ENCODE measurements at regions not wholly inside any gene's neighbourhood (a gene's known extent, or its start where the extent isn't known, plus 50 kb on each side); places are given as distances from the start of the nearest gene placed in this dataset.

DNA sequence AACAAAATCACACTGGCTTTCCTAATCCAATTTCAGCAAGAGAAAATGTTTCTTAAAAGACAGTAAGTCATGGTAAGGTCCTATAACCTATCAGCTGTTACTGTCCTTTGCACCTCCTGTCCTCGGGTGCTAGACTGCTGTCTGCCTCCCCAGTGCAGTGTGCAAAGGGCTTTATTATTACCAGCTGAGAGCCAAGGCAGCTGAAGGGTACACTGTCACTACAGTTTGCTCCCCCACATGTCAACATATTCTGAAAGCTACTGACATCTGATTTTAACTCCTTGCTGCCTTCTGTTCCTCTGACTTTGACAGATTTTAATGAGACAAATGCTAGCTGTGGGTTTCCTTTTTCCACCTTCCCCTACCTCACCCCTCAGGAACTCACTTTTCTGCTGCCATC lies 389.4 kb upstream of the SLC24A2 start:
- DNase-seq (ENCODE audit: low spot score) (no peak), ATAC-seq (ENCODE audit: low FRiP score) (no peak)
- TF ChIP-seq, protein P1, sequence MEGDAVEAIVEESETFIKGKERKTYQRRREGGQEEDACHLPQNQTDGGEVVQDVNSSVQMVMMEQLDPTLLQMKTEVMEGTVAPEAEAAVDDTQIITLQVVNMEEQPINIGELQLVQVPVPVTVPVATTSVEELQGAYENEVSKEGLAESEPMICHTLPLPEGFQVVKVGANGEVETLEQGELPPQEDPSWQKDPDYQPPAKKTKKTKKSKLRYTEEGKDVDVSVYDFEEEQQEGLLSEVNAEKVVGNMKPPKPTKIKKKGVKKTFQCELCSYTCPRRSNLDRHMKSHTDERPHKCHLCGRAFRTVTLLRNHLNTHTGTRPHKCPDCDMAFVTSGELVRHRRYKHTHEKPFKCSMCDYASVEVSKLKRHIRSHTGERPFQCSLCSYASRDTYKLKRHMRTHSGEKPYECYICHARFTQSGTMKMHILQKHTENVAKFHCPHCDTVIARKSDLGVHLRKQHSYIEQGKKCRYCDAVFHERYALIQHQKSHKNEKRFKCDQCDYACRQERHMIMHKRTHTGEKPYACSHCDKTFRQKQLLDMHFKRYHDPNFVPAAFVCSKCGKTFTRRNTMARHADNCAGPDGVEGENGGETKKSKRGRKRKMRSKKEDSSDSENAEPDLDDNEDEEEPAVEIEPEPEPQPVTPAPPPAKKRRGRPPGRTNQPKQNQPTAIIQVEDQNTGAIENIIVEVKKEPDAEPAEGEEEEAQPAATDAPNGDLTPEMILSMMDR (IDR thresholded peaks at IDR 0.05): no peak

GRCh38 chr9:20170122-20170521 lies 381.3 kb upstream of the SLC24A2 start:
- no peak for ATAC-seq (ENCODE audit: low FRiP score)
- TF ChIP-seq, protein P1 (IDR thresholded peaks at IDR 0.05): no peak
- DNase-seq (ENCODE audit: low spot score): no peak

DNA sequence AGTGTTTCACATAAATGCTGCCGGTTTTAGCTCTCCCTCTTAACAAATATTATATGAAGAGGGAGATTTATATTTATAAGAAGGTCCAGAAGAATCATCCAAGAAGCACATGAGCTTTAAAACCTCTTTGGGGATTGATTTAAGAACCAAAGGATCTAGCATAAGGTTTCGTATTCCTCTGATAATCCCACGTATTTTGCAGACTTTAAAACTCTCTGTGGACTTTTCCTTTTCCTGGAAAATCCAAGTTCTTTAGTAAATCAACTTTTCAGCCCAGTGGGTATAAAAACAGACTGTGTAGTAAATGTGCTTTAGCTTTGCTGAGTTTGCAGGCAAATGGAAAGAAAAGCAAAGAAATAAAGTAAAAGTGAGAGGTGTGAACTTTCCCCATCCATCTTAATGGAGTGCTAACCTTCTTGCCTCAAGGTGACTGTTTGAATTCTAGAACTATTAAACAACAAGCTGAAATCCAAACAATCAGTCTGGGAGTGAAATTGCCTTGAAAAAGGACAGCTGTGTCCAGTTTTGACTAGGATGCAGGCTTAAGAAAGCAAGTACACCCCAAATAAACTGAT lies 363.4 kb upstream of the SLC24A2 start:
- DNase-seq (ENCODE audit: low spot score): no peak
- no peak for ATAC-seq (ENCODE audit: low FRiP score)
- TF ChIP-seq, protein P1 (IDR thresholded peaks at IDR 0.05): no peak

GRCh38 chr9:20148416-20148815 lies 359.6 kb upstream of the SLC24A2 start:
- no peak for ATAC-seq (ENCODE audit: low FRiP score)
- TF ChIP-seq, protein P1 (IDR thresholded peaks at IDR 0.05): no peak
- DNase-seq (ENCODE audit: low spot score): no peak

DNA sequence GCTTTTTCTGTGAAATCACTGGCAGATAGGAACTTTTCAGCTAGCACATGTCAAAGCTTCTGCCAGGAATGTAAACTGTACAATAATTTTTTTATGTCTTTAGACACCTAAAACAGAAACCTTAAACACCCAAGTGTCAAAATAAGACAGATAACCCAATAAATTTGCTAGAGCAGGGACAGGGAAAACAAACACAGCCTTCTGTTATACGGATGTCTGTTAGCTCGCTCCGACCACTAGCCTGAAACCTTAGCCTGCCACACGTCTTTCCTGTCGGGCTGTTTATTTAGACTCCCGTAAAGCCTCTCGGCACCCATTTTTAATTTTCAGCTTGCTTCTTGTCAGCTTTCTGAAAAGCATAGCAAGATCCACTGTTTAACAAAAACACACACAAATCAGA lies 355.4 kb upstream of the SLC24A2 start:
- TF ChIP-seq, protein P1 (IDR thresholded peaks at IDR 0.05): no peak
- ATAC-seq (ENCODE audit: low FRiP score) (no peak), DNase-seq (ENCODE audit: low spot score) (no peak)

- no peak for ATAC-seq (ENCODE audit: low FRiP score)
- TF ChIP-seq, protein P1 (IDR thresholded peaks at IDR 0.05): no peak
- no peak for DNase-seq (ENCODE audit: low spot score)
Measured at GRCh38 chr9:20139763-20140290, 351.0 kb upstream of the SLC24A2 start.

DNA sequence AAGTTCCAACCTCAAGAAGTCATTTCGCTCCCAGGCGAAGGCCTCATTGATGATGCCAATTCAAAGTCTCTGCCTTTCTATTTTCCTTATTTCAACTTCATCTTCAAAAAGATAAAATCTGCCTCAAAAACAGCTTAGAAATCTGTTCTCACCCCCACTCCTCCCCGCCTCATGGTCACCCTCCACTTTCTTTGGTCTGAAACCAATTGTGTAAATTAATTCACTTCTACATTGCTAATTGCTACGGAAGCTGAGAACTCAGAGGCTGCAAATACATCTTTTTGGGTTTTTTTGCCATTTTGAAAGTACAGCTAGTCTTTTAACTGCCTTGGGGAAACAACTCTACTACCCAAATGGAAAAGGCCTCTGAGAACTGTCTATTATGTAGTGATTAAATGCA lies 350.0 kb upstream of the SLC24A2 start:
- ATAC-seq (ENCODE audit: low FRiP score) (no peak), DNase-seq (ENCODE audit: low spot score) (no peak)
- TF ChIP-seq, protein P1 (IDR thresholded peaks at IDR 0.05): no peak
